ENCODE measurements at regions not wholly inside any gene's neighbourhood (a gene's known extent, or its start where the extent isn't known, plus 50 kb on each side); places are given as distances from the start of the nearest gene placed in this dataset.
A peak's percentile ranks its signal among the peaks of the same experiment; 100 is the strongest.

GRCh38 chr2:42925742-42926433 is 133.5 kb upstream of the HAAO start:
- no peak for DNase-seq (ENCODE audit: low read depth in 2 of 2)

DNA sequence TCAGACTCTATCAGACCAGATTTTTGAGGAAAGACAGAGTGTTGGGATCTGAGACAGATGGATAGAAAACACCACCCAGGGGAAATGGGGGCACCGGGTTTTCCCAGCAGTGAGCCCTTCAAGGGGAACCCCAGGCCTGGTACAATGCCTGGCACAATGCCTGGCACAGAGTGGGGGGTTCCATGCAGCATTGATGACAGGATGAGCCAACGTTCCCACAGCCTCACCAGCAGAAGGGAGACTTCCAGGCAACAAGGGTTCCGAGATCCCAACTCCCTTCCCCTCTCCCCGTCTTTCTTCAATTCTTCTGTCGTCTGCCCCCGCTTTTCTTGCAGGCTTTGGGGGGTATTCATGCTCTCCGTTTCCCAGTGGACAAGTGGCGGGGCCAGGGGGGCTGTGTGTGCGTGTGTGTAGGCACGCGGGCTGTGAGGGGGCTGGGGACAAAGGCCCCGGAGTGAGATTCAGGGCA is 132.1 kb upstream of the HAAO start:
- peak; percentile 67 to 90 for DNase-seq (ENCODE audit: low read depth in 2 of 2)

- DNase-seq (ENCODE audit: low read depth in 2 of 2), result peak; percentile 63 to 77
These were observed 131.4 kb upstream of the HAAO start for GRCh38 chr2:42923580-42924417.

DNA sequence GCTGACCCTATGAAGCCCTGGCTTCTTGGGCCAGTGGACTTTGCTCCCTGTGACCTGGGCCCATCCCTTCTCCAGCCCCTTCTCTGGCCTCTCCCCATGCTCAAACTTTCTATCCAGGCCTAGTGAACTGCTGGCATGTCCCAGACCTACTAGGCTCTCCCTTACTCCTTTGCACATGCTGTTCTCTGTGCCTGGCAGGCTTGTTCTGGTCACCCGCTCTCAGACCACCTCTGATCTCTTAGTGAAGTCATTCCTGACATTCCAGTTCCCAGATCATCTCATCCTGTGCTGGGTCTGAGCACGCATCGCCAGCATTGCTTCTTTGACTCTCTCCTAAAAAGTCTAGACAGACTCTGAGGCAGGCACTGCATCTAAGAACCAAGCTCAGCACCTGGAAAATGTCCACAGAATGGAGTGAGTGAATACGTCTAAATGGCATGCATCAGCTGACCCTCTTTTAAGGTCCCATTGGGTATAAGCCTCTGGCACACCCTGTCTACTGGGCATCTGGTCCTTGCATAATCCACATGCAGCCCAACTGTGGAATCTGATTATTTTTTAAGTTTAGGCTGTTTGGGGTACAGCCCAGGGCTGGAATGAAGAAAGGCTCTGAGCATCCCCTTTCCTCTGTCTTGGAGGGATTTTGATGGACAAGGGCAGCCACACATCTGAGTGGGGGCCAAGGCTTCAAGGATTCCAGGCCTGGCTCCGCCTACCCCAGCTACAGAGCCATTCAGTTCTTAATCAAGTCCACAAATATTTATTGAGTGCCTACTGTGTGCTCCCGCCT is 130.6 kb upstream of the HAAO start:
- DNase-seq (ENCODE audit: low read depth in 2 of 2), result peak in 1 of 2 donors; percentile 40

- DNase-seq (ENCODE audit: low read depth in 2 of 2), result no peak
These were observed 129.9 kb upstream of the HAAO start for GRCh38 chr2:42922293-42922692.

DNA sequence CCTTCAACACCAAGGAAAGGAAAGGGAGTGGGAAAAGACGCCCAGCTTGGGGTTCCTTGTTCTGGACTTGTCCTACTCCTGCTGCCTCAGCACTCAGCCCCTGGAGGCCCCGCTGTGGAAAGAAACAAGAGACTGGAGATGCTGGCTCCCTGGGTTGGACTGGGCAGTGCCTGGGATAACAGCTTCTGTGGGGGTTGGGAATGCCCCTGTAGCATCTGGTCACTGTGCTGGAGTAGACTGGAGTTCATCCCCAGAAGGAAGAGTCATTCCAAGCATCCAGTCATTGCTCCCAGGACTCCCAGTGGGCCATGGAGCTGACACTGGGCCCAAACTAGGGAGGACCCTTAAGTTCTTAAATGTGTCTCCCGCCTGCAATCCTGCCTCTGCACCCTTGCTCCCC is 129.3 kb upstream of the HAAO start:
- DNase-seq (ENCODE audit: low read depth in 2 of 2), result no peak

- no peak for DNase-seq (ENCODE audit: low read depth in 2 of 2)
These were observed 128.8 kb upstream of the HAAO start for GRCh38 chr2:42921147-42921520.

- DNase-seq (ENCODE audit: low read depth in 2 of 2), result no peak
These were observed 128.2 kb upstream of the HAAO start for GRCh38 chr2:42920446-42921146.

GRCh38 chr2:42918671-42919318 is 126.4 kb upstream of the HAAO start:
- peak; percentile 64 to 65 for DNase-seq (ENCODE audit: low read depth in 2 of 2)

- DNase-seq (ENCODE audit: low read depth in 2 of 2), result peak; percentile 95 to 96
These were observed 125.7 kb upstream of the HAAO start for GRCh38 chr2:42918041-42918440.

- peak; percentile 91 to 96 for DNase-seq (ENCODE audit: low read depth in 2 of 2)
These were observed 125.1 kb upstream of the HAAO start for GRCh38 chr2:42917425-42917927.

- no peak for DNase-seq (ENCODE audit: low read depth in 2 of 2)
These were observed 123.9 kb upstream of the HAAO start for GRCh38 chr2:42916324-42916723.

- no peak for DNase-seq (ENCODE audit: low read depth in 2 of 2)
These were observed 122.5 kb upstream of the HAAO start for GRCh38 chr2:42914860-42915259.

DNA sequence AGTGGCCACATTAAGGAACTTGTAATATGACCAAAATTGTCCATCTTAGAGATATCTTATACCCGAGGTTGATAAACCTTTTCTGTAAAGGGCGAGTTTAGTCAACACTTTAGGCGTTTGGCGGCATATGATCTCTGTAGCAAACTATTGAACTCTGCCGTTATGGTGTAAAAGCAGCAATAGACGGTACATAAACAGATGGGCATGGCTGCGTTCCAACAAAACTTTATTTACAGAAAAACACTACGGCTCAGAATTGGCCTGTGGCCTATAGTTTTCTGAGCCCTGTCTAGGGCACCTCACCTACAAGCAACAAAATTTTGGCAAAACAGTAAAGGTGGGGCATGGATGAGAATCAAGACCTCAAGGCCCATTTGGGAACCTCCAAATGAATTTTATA is 121.9 kb upstream of the HAAO start:
- peak in 1 of 2 donors; percentile 75 for DNase-seq (ENCODE audit: low read depth in 2 of 2)

- peak in 1 of 2 donors; percentile 90 for DNase-seq (ENCODE audit: low read depth in 2 of 2)
These were observed 121.0 kb upstream of the HAAO start for GRCh38 chr2:42913280-42913878.

DNA sequence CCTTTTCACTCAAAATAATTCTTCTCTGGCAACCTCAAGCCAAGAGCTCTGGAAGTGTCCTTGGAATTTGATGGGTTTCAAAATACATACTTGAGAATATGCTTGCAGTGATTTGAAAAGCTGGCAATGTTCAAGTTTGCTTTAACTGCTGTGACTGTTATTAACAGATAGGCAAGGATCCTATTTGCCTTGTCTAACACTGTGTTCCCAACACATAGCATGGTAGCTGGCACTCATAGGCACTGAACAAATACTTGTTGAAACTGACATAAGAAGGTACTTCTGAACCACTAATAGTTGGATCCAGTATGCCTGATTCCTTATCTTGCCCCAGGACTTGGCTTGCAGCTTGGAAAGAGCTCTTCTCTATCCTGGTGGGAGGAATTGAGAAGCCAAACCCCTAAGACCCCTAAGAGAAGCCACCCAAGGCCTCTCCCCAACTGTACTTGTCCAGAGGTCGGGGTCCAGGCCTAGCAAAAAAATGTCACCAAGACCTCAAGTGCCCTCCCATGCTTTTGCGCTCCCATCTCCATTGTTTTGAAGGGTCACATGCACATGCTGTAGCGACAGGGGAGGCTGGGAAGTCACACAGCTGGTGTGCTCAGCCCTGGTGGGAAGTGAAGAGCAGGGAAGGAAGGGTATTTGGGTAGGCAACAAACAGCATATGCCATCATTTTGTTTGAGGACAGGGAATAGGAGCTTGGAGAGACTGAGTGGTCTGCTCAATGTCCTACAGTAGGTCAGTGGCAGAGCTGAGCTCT is 118.4 kb upstream of the HAAO start:
- no peak for DNase-seq (ENCODE audit: low read depth in 2 of 2)

DNA sequence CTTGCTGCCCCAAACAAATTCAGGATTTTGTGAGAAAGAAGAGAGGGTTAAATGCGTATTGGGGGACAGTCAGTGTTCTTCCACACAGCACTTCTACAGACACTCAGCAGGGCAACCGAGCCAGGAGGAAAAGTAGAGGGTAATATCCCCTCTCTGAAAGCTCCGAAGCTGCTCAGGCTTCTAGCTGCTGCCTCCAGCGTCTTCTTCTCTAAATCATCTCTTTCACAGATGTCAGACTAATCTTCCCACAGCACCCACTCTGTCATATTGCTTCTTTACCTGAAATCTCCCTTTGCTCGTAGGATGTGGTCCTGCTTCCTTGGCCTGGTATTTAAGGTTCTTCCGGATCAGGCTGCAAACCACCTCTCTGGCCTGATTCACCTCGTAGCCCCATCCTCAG is 117.6 kb upstream of the HAAO start:
- DNase-seq (ENCODE audit: low read depth in 2 of 2), result no peak

DNA sequence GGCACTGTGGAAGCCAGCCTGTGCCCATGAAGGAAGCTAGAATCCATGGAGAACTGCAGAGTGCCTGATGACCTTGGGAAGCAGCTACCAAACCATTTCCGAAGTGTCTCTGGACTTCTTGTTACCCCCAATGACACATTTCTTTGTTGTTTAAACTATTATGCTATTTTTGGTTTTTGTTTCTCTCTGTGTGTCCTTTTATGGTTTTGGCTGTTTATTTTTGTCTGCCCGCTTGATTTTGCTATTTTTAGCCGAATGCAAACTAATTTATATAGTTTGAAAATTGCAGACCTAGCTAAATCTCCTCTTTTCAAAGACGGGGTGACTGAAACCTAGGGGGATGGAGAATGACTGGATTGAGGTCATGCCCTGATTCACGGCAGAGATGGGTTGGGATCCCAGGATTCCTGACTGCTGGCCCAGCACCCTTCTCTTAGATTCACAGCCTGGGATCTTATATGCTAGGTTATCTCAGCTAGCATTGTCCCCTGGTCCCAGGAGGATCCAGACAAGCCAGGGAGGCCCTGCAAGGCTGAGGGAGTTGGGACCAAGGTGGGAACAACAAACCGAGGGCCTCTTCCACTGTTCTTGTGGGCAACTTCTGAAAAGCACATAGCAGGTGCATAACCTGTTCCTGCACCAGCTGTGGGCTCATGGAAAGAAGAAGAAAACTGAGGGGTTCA is 116.3 kb upstream of the HAAO start:
- no peak for DNase-seq (ENCODE audit: low read depth in 2 of 2)

DNA sequence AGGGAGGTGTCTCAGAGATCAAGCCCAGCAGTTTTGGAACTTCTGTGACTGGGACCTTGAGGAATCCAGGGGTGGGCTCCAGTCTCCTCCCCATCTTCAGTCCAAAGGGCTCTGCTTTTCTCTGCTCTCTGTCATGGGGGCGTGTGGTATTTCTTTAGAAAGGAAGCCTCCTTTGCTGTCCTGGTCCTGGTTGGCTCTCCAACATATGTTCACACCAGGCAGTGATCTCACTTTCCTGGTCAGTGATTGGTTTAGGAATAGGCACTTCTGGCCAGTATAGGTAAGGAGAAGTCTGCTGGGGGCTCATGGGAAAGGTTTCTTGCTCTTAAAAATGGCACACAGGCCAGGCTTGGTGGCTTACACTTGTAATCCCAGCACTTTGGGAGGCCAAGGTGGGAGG is 115.5 kb upstream of the HAAO start:
- no peak for DNase-seq (ENCODE audit: low read depth in 2 of 2)

Data from dermis microvascular lymphatic vessel endothelial cell (primary cell).